ENCODE measurements at regions not wholly inside any gene's neighbourhood (a gene's known extent, or its start where the extent isn't known, plus 50 kb on each side); places are given as distances from the start of the nearest gene placed in this dataset.

GRCh38 chr3:55309336-55309735 lies 177.8 kb downstream of the WNT5A start:
- TF ChIP-seq, protein P1, sequence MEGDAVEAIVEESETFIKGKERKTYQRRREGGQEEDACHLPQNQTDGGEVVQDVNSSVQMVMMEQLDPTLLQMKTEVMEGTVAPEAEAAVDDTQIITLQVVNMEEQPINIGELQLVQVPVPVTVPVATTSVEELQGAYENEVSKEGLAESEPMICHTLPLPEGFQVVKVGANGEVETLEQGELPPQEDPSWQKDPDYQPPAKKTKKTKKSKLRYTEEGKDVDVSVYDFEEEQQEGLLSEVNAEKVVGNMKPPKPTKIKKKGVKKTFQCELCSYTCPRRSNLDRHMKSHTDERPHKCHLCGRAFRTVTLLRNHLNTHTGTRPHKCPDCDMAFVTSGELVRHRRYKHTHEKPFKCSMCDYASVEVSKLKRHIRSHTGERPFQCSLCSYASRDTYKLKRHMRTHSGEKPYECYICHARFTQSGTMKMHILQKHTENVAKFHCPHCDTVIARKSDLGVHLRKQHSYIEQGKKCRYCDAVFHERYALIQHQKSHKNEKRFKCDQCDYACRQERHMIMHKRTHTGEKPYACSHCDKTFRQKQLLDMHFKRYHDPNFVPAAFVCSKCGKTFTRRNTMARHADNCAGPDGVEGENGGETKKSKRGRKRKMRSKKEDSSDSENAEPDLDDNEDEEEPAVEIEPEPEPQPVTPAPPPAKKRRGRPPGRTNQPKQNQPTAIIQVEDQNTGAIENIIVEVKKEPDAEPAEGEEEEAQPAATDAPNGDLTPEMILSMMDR (IDR thresholded peaks at IDR 0.05): no peak
- TF ChIP-seq POLR2A (IDR thresholded peaks at IDR 0.05): no peak

Data from body of pancreas (tissue), 4 donors.